CD8-positive, alpha-beta memory T cell (primary cell): ENCODE measurements at regions not wholly inside any gene's neighbourhood (a gene's known extent, or its start where the extent isn't known, plus 50 kb on each side); places are given as distances from the start of the nearest gene placed in this dataset.

Experiments
- CTCF ChIA-PET: fragments of 350-600 bp; sonication (Branson Sonifier 250); formaldehyde crosslinking; loops from one replicate; lab custom pipeline; 2021; ENCODE audit warnings: antibody characterized with exemption; lab: Charles Lee
- POLR2A ChIA-PET: fragments of 350-600 bp; sonication (Branson Sonifier 250); formaldehyde crosslinking; loops from one replicate; lab custom pipeline; 2021; ENCODE audit warnings: antibody characterized with exemption; lab: Charles Lee
- DNase-seq, 5 donors: peaks; one replicate each; pipeline versions ENCODE4 v3.0.0 to v3.0.0-alpha.2; 2020 to 2022; ENCODE audit warnings: mixed read lengths in 1 of 5
- H3K27ac ChIP-seq: one replicate; pipeline ENCODE4 v1.7.0; 2013; ENCODE audit warnings: low read depth, mild to moderate bottlenecking, low read length, moderate library complexity
- H3K27me3 ChIP-seq: 2 replicates; pipeline ENCODE4 v1.7.0; 2013; ENCODE audit warnings: low read length, mild to moderate bottlenecking; ENCODE audit not compliant: insufficient read depth, poor library complexity, severe bottlenecking
- H3K36me3 ChIP-seq: 2 replicates; pipeline ENCODE4 v1.7.0; 2013; ENCODE audit warnings: mild to moderate bottlenecking, low read length, moderate library complexity; ENCODE audit not compliant: insufficient read depth
- H3K4me1 ChIP-seq: 2 replicates; pipeline ENCODE4 v1.7.0; 2013; ENCODE audit warnings: mild to moderate bottlenecking, low read length, moderate library complexity; ENCODE audit not compliant: insufficient read depth
- H3K4me3 ChIP-seq: 2 replicates; pipeline ENCODE4 v1.7.0; 2013; ENCODE audit warnings: mild to moderate bottlenecking, low read length
- H3K9me3 ChIP-seq: 2 replicates; pipeline ENCODE4 v1.7.0; 2013; ENCODE audit warnings: mild to moderate bottlenecking, low read length
- H3K27ac Mint-ChIP-seq, 8 donors: one replicate each; pipeline ENCODE4 v1.8.0; 2020 to 2021; ENCODE audit warnings: mixed read lengths in 8 of 8, mild to moderate bottlenecking in 6 of 8, inconsistent platforms in 3 of 8, moderate library complexity in 3 of 8
- H3K27me3 Mint-ChIP-seq, 2 donors: one replicate each; pipeline ENCODE4 v1.8.0; 2020 to 2021; ENCODE audit warnings: mixed read lengths in 2 of 2, mild to moderate bottlenecking in 1 of 2, moderate library complexity in 1 of 2
- H3K36me3 Mint-ChIP-seq, 3 donors: one replicate each; pipeline ENCODE4 v1.8.0; 2020 to 2021; ENCODE audit warnings: mixed read lengths in 3 of 3, inconsistent platforms in 1 of 3, mild to moderate bottlenecking in 1 of 3
- H3K4me1 Mint-ChIP-seq, 3 donors: one replicate each; pipeline ENCODE4 v1.8.0; 2020 to 2021; ENCODE audit warnings: mixed read lengths in 3 of 3, inconsistent platforms in 1 of 3, mild to moderate bottlenecking in 1 of 3
- H3K4me3 Mint-ChIP-seq, 7 donors: one replicate each; pipeline ENCODE4 v1.8.0; 2020 to 2021; ENCODE audit warnings: mixed read lengths in 7 of 7, mild to moderate bottlenecking in 6 of 7, moderate library complexity in 4 of 7, inconsistent platforms in 2 of 7
- H3K9me3 Mint-ChIP-seq, 5 donors: one replicate each; pipeline ENCODE4 v1.8.0; 2020 to 2022; ENCODE audit warnings: mixed read lengths in 5 of 5, mild to moderate bottlenecking in 3 of 5, moderate library complexity in 2 of 5, inconsistent platforms in 1 of 5

- Mint-ChIP-seq H3K27me3 (no peaks in the 10 kb centered on the region), H3K9me3 (peaks cover 2 to 16% (median 4%) of the 10 kb centered on the region in 5 donors), H3K4me1 (no peaks in the 10 kb centered on the region), H3K4me3 (no peak overlapping the region), H3K36me3 (no peaks in the 10 kb centered on the region), H3K27ac (no peak overlapping the region)
- H3K36me3 ChIP-seq = no peaks in the 10 kb centered on the region
- no peaks in the 10 kb centered on the region for H3K4me1 ChIP-seq
- DNase-seq = no peak
- CTCF ChIA-PET = no interaction called here
- no peak overlapping the region for H3K27ac ChIP-seq
- POLR2A ChIA-PET = no interaction called here
- H3K4me3 ChIP-seq = no peak overlapping the region
- no peaks in the 10 kb centered on the region for H3K9me3 ChIP-seq
- no peaks in the 10 kb centered on the region for H3K27me3 ChIP-seq
These were observed 111.0 kb upstream of the SYNPR start for GRCh38 chr3:63167113-63167512.

GRCh38 chr3:63168179-63168578, 109.9 kb upstream of the SYNPR start:
- Mint-ChIP-seq H3K4me1 (no peaks in the 10 kb centered on the region), H3K4me3 (no peak overlapping the region), H3K9me3 (peaks cover 2 to 13% (median 5%) of the 10 kb centered on the region in 5 donors), H3K36me3 (no peaks in the 10 kb centered on the region), H3K27ac (no peak overlapping the region), H3K27me3 (no peaks in the 10 kb centered on the region)
- Histone ChIP-seq H3K27ac (no peak overlapping the region), H3K36me3 (no peaks in the 10 kb centered on the region), H3K4me3 (no peak overlapping the region), H3K27me3 (no peaks in the 10 kb centered on the region), H3K4me1 (no peaks in the 10 kb centered on the region), H3K9me3 (no peaks in the 10 kb centered on the region)
- ChIA-PET POLR2A (no interaction called here), CTCF (no interaction called here)
- no peak for DNase-seq

GRCh38 chr3:63179862-63180522, 98.1 kb upstream of the SYNPR start:
- H3K4me3 ChIP-seq = no peak overlapping the region
- Mint-ChIP-seq H3K27ac (no peak overlapping the region), H3K27me3 (no peaks in the 10 kb centered on the region), H3K36me3 (no peaks in the 10 kb centered on the region), H3K4me1 (no peaks in the 10 kb centered on the region), H3K4me3 (no peak overlapping the region), H3K9me3 (peaks cover 4 to 17% (median 8%) of the 10 kb centered on the region in 5 donors)
- no peaks in the 10 kb centered on the region for H3K9me3 ChIP-seq
- no peaks in the 10 kb centered on the region for H3K4me1 ChIP-seq
- CTCF ChIA-PET = no interaction called here
- H3K27ac ChIP-seq = no peak overlapping the region
- H3K27me3 ChIP-seq = no peaks in the 10 kb centered on the region
- H3K36me3 ChIP-seq = no peaks in the 10 kb centered on the region
- POLR2A ChIA-PET = no interaction called here
- no peak for DNase-seq

GRCh38 chr3:63192248-63192647, 85.9 kb upstream of the SYNPR start:
- Histone ChIP-seq H3K27me3 (no peaks in the 10 kb centered on the region), H3K4me1 (no peaks in the 10 kb centered on the region), H3K36me3 (no peaks in the 10 kb centered on the region), H3K4me3 (no peak overlapping the region), H3K9me3 (no peaks in the 10 kb centered on the region), H3K27ac (no peak overlapping the region)
- DNase-seq = no peak
- Mint-ChIP-seq H3K36me3 (peaks cover 0 to 2% (median 0%) of the 10 kb centered on the region in 3 donors), H3K4me1 (no peaks in the 10 kb centered on the region), H3K27ac (no peak overlapping the region), H3K27me3 (peaks cover 0 to 2% of the 10 kb centered on the region in 2 donors), H3K4me3 (no peak overlapping the region), H3K9me3 (peaks cover 0 to 16% (median 5%) of the 10 kb centered on the region in 5 donors)
- ChIA-PET CTCF (no interaction called here), POLR2A (no interaction called here)

- H3K27me3 Mint-ChIP-seq = peaks cover 0 to 2% of the 10 kb centered on the region in 2 donors
- DNase-seq = no peak
- ChIA-PET POLR2A (no interaction called here), CTCF (no interaction called here)
- H3K4me3 Mint-ChIP-seq = no peak overlapping the region
- Histone ChIP-seq H3K27ac (no peak overlapping the region), H3K4me1 (no peaks in the 10 kb centered on the region), H3K36me3 (no peaks in the 10 kb centered on the region), H3K4me3 (no peak overlapping the region), H3K9me3 (no peaks in the 10 kb centered on the region), H3K27me3 (no peaks in the 10 kb centered on the region)
- peaks cover 0 to 16% (median 5%) of the 10 kb centered on the region in 5 donors for H3K9me3 Mint-ChIP-seq
- peaks cover 0 to 2% (median 0%) of the 10 kb centered on the region in 3 donors for H3K36me3 Mint-ChIP-seq
- H3K27ac Mint-ChIP-seq = no peak overlapping the region
- H3K4me1 Mint-ChIP-seq = no peaks in the 10 kb centered on the region
These were observed 84.5 kb upstream of the SYNPR start for GRCh38 chr3:63193647-63194046.

- no peaks in the 10 kb centered on the region for H3K27me3 Mint-ChIP-seq
- no peak overlapping the region for H3K4me3 ChIP-seq
- no peaks in the 10 kb centered on the region for H3K4me1 Mint-ChIP-seq
- no peak overlapping the region for H3K27ac Mint-ChIP-seq
- no peaks in the 10 kb centered on the region for H3K27me3 ChIP-seq
- H3K4me1 ChIP-seq = no peaks in the 10 kb centered on the region
- H3K36me3 ChIP-seq = no peaks in the 10 kb centered on the region
- no peaks in the 10 kb centered on the region for H3K9me3 ChIP-seq
- CTCF ChIA-PET = no interaction called here
- no peaks in the 10 kb centered on the region for H3K36me3 Mint-ChIP-seq
- peaks cover 0 to 7% (median 4%) of the 10 kb centered on the region in 5 donors for H3K9me3 Mint-ChIP-seq
- no peak overlapping the region for H3K27ac ChIP-seq
- no peak overlapping the region for H3K4me3 Mint-ChIP-seq
- no peak for DNase-seq
- POLR2A ChIA-PET = no interaction called here
These were observed 78.5 kb upstream of the SYNPR start for GRCh38 chr3:63199606-63200005.

GRCh38 chr3:63202529-63202928, 75.6 kb upstream of the SYNPR start:
- H3K27ac Mint-ChIP-seq = no peak overlapping the region
- H3K9me3 Mint-ChIP-seq = peaks cover 0 to 6% (median 5%) of the 10 kb centered on the region in 5 donors
- ChIA-PET CTCF (no interaction called here), POLR2A (no interaction called here)
- H3K36me3 Mint-ChIP-seq = no peaks in the 10 kb centered on the region
- H3K36me3 ChIP-seq = no peaks in the 10 kb centered on the region
- H3K4me1 ChIP-seq = no peaks in the 10 kb centered on the region
- H3K27me3 ChIP-seq = no peaks in the 10 kb centered on the region
- no peaks in the 10 kb centered on the region for H3K27me3 Mint-ChIP-seq
- DNase-seq = no peak
- H3K27ac ChIP-seq = no peak overlapping the region
- no peaks in the 10 kb centered on the region for H3K4me1 Mint-ChIP-seq
- no peaks in the 10 kb centered on the region for H3K9me3 ChIP-seq
- no peak overlapping the region for H3K4me3 ChIP-seq
- no peak overlapping the region for H3K4me3 Mint-ChIP-seq

GRCh38 chr3:63207066-63207590, 71.0 kb upstream of the SYNPR start:
- Histone ChIP-seq H3K36me3 (no peaks in the 10 kb centered on the region), H3K27ac (no peak overlapping the region), H3K27me3 (no peaks in the 10 kb centered on the region), H3K4me3 (no peak overlapping the region), H3K9me3 (no peaks in the 10 kb centered on the region), H3K4me1 (no peaks in the 10 kb centered on the region)
- no peaks in the 10 kb centered on the region for H3K4me1 Mint-ChIP-seq
- peaks cover 0 to 5% (median 0%) of the 10 kb centered on the region in 5 donors for H3K9me3 Mint-ChIP-seq
- H3K27ac Mint-ChIP-seq = no peak overlapping the region
- ChIA-PET POLR2A (no interaction called here), CTCF (no interaction called here)
- H3K36me3 Mint-ChIP-seq = no peaks in the 10 kb centered on the region
- no peaks in the 10 kb centered on the region for H3K27me3 Mint-ChIP-seq
- H3K4me3 Mint-ChIP-seq = no peak overlapping the region
- no peak for DNase-seq
